AG10803 (cell line): ENCODE measurements at regions not wholly inside any gene's neighbourhood (a gene's known extent, or its start where the extent isn't known, plus 50 kb on each side); places are given as distances from the start of the nearest gene placed in this dataset.
"Not testable (repeated sequence)": the region's sequence is repeated elsewhere in the genome, so short reads cannot be mapped to it uniquely, and the experiment has no call there.

Source experiments
- DNase-seq: peaks from one replicate; pipeline ENCODE4 v3.0.0; 2010; ENCODE audit warnings: low read depth
- H3K4me3 ChIP-seq: 2 replicates; pipeline ENCODE4 v1.5.1; 2011; ENCODE audit warnings: mild to moderate bottlenecking, low read length, control low read depth
- TF ChIP-seq, protein P1 (sequence below): conservative IDR thresholded peaks from 2 replicates; pipeline ENCODE4 v1.5.1; 2011; ENCODE audit warnings: mild to moderate bottlenecking, low read length, control low read depth, inconsistent platforms

DNA sequence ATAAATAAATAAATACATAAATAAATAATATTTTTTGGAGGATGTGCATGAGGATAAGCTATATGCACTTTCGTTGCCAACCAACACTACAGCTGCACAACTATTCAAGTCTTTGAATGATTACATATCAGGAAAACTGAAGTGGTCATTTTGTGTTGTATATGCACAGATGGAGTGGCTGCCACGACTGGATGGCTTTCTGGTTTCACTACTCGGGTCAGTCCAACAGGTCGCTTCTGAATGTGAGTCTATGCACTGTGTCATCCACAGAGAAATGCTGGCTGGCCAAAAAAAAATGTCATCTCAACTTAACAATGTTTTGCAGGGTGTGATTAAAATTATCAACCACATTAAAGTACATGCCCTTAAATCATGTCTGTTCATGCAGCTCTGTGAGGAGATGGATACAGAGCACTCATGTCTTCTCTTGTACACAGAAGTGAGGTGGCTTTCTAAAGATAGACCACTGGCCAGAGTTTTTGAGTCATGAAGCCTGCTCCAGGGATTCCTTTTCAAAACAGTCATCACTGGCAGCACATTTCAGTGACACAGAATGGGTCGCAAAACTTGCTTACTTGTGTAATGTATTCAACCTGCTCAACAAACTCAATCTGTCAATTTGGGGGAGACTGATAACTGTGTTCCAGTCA is 589.8 kb upstream of the CYLC2 start:
- no peak for DNase-seq
- H3K4me3 ChIP-seq, result no peak overlapping the region
- TF ChIP-seq, protein P1, sequence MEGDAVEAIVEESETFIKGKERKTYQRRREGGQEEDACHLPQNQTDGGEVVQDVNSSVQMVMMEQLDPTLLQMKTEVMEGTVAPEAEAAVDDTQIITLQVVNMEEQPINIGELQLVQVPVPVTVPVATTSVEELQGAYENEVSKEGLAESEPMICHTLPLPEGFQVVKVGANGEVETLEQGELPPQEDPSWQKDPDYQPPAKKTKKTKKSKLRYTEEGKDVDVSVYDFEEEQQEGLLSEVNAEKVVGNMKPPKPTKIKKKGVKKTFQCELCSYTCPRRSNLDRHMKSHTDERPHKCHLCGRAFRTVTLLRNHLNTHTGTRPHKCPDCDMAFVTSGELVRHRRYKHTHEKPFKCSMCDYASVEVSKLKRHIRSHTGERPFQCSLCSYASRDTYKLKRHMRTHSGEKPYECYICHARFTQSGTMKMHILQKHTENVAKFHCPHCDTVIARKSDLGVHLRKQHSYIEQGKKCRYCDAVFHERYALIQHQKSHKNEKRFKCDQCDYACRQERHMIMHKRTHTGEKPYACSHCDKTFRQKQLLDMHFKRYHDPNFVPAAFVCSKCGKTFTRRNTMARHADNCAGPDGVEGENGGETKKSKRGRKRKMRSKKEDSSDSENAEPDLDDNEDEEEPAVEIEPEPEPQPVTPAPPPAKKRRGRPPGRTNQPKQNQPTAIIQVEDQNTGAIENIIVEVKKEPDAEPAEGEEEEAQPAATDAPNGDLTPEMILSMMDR, result no peak

DNA sequence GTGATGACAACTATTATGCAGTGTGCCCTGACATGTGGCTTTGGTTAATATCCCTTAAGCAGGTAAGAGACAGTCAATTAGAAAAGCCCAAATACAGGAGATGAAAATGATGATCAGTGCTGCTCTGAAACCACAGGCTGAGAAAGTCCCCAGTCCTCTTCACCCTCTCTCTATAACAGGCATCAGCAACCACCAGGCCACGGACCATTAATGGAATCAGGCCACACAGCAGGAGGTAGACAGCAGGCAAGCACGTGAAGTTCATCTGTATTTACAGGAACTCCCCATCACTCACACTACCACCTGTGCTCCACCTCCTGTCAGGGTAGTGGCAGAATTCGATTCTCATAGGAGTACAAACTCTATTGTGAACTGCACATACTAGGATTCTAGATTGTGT is 591.6 kb upstream of the CYLC2 start:
- no peak for DNase-seq
- TF ChIP-seq, protein P1, result no peak
- H3K4me3 ChIP-seq, result no peak overlapping the region

DNA sequence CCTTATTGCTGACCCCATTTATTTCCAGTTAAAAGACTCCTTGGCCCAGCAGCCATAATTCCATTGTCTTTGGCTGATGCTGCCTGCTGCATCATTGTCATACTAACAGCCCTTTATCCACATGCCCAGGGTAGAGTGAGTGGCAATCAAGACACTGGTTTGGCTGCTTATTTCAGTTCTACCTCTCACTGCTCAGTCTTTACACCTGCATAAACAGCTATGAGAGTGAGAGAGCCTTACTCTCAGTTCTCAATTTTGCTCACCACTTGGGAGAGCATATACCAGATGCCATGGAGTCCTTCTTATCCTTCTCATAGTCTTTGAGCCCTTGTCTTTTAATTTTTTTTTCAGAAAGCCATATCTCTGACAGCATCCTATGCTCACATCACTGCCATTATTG is 596.9 kb upstream of the CYLC2 start:
- DNase-seq, result no peak
- TF ChIP-seq, protein P1, result no peak
- H3K4me3 ChIP-seq, result no peak overlapping the region

DNA sequence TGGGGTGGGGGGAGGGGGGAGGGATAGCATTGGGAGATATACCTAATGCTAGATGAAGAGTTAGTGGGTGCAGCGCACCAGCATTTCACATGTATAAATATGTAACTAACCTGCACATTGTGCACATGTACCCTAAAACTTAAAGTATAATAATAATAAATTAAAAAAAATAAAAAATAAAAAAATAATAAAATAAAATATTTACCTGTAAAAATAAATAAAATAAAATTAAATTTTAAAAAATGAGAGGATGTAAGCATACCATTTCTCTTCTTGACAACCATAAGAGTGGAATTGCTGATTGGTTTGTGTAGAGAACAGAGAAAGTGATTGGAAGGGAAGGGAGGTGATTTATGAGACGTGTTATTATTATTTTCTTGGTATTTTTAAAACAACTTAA is 609.5 kb upstream of the CYLC2 start:
- H3K4me3 ChIP-seq, DNase-seq: not testable (repeated sequence)

DNA sequence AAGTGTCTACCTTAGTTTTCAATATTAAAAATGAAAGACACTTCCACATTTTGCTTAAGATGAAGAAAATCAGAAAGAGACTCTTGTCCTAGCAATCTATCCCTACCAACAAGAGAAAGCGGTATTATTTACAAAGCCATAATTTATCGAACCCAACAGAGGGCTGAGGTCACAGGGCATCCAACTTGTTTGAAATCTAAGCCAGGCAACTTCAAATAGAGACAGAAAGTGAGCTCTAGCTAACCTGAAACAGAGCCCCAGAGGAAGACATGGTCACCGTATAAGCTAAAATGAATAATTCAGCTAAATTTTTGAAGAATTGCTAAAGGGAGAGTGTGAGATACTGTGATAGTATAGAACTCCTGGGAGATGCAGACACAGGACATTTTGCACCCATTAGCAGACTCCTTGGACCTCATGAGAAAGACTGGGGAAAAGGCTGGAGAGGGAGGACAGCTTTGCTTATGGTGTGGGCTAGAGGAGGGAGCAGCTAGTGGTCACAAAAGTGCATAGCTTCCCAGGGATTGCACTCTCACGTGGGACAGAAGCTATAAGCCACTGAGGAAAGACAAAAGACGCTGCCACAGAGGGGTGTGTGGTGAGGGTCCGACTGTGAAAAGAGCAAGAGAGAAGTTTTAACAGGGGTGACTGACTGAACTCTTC is 624.2 kb upstream of the GRIN3A start:
- TF ChIP-seq, protein P1, result no peak
- DNase-seq, result no peak
- H3K4me3 ChIP-seq, result no peak overlapping the region

DNA sequence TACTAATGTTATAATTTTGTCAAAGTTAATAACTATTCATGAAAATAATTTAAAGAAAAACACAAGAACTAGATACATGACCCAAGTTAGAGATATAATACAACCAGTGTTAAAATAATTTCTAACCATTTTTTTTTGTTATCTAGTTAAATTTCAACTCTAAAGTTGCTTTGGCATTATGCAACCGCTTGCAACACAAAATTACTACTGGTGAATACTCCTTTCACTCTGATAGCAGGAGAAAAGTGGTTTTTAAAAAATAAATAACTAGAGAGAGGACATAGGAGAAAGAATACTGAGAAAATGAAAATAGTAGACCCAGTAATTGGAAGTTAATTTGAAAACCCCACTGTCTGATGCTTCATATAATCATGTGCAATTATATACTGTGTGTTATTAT is 622.4 kb upstream of the GRIN3A start:
- DNase-seq, result no peak
- TF ChIP-seq, protein P1, result no peak
- H3K4me3 ChIP-seq, result no peak overlapping the region

DNA sequence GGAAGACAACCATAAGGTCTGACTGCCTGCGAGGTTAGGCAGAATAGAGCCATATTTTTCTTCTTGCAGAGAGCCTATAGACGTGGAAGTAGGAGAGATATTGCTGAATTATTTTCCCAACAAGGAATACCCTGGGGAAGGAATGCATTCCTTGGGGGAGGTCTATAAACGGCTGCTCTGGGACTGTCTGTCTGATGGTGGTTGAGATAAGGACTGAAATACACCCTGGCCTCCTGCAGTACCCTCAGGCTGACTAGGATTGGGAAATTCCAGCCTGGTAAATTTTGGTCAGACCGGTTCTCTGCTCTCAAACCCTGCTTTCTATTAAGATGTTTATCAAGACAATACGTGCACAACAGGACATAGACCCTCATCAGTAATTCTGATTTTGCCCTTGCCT is 617.5 kb upstream of the GRIN3A start:
- DNase-seq, result no peak
- TF ChIP-seq, protein P1, result no peak
- H3K4me3 ChIP-seq, result no peak overlapping the region

DNA sequence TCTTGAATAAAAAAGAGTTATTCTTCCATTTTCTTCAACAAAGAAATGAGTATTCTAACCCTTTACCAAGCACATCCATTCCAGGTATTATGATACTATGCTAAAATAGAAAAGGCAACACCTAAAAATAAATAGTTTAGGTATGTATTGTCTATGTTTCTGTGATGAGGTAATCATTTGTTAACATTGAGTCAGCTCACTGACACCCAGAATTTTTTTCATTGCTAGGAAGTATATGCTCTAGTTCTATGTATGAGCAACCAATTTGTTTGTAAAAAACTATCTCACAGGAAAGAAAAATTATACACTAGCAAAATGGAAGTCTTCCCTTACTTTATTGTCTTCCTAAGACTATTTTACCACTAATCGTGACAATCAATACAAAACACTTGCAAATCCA is 615.6 kb upstream of the GRIN3A start:
- no peak for DNase-seq
- TF ChIP-seq, protein P1, result no peak
- H3K4me3 ChIP-seq, result no peak overlapping the region

DNA sequence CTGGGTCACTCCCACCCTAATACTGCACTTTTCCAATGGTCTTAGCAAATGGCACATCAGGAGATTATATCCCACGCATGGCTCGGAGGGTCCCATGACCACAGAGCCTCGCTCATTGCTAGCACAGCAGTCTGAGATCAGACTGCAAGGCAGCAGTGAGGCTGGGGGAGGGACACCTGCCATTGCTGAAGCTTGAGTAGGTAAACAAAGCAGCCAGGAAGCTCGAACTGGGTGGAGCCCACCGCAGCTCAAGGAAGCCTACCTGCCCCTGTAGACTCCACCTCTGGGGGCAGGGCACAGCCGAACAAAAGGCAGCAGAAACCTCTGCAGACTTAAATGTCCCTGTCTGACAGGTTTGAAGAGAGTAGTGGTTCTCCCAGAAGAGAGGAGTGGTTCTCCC is 599.0 kb upstream of the GRIN3A start:
- DNase-seq, H3K4me3 ChIP-seq: not testable (repeated sequence)
